ENCODE measurements at regions not wholly inside any gene's neighbourhood (a gene's known extent, or its start where the extent isn't known, plus 50 kb on each side); places are given as distances from the start of the nearest gene placed in this dataset.

DNA sequence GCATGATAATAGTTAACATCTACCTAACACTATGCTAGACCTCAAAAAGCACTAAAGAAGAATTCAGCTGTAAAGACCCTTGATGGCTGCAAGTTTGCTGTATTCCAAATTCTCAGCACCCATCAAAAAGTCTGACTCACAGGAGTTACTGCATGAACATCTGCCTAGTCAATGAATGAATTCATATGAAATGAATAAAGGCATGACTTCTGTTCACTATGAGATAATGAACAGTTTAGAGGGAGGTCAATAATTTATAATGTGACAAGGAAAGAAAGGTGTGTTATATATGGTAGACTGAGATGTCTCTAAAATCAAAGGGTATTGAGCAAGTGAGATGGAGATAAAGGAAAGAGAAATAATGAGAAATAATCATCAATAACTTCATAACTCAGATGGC lies 508.2 kb upstream of the TGFBR2 start:
- TF ChIP-seq, protein P1, sequence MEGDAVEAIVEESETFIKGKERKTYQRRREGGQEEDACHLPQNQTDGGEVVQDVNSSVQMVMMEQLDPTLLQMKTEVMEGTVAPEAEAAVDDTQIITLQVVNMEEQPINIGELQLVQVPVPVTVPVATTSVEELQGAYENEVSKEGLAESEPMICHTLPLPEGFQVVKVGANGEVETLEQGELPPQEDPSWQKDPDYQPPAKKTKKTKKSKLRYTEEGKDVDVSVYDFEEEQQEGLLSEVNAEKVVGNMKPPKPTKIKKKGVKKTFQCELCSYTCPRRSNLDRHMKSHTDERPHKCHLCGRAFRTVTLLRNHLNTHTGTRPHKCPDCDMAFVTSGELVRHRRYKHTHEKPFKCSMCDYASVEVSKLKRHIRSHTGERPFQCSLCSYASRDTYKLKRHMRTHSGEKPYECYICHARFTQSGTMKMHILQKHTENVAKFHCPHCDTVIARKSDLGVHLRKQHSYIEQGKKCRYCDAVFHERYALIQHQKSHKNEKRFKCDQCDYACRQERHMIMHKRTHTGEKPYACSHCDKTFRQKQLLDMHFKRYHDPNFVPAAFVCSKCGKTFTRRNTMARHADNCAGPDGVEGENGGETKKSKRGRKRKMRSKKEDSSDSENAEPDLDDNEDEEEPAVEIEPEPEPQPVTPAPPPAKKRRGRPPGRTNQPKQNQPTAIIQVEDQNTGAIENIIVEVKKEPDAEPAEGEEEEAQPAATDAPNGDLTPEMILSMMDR (IDR thresholded peaks at IDR 0.05), result no peak
- TF ChIP-seq POLR2A (IDR thresholded peaks at IDR 0.05) (no peak), EP300 (IDR thresholded peaks at IDR 0.05) (no peak), POLR2AphosphoS5 (IDR thresholded peaks at IDR 0.05) (no peak)

Measured in sigmoid colon (tissue), 4 donors.